ENCODE measurements at regions not wholly inside any gene's neighbourhood (a gene's known extent, or its start where the extent isn't known, plus 50 kb on each side); places are given as distances from the start of the nearest gene placed in this dataset.
"Not testable (repeated sequence)": the region's sequence is repeated elsewhere in the genome, so short reads cannot be mapped to it uniquely, and the experiment has no call there.

DNA sequence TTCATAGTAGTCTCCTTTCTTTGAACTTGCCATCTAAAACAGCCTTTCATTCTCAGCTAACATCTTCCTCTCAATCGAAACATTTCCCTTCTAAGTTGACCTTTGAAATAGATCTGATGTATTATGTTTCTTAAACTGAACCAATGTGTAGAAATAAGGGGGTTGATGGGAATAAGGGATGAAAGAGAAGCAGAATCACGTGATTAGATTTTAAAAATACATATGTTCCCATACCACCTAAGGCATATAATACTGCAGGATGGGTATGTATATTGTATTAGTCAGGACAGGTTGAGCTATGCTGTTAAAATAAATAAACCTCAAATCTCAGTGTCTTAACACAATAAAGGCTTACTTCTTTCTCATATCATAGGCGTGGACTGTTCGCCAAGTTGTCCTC, 207.5 kb upstream of the SRD5A2 start:
- intact Hi-C loops (cut with micrococcal nuclease), result no loop called here
- Histone ChIP-seq H3K27me3 (ENCODE audit: control insufficient read depth, insufficient read depth, low read length) (peaks cover 2% of the 10 kb centered on the region), H3K9me3 (ENCODE audit: control insufficient read depth, insufficient read depth, low read length) (no peaks in the 10 kb centered on the region), H3K4me1 (ENCODE audit: control insufficient read depth, insufficient read depth, low read length) (no peaks in the 10 kb centered on the region), H3K36me3 (ENCODE audit: control insufficient read depth, insufficient read depth, low read length) (no peaks in the 10 kb centered on the region), H3K4me3 (ENCODE audit: low read length) (no peak overlapping the region), H3K27ac (ENCODE audit: low read length) (no peak overlapping the region)
- H3K4me1 Mint-ChIP-seq, result no peaks in the 10 kb centered on the region
- H3K9me3 Mint-ChIP-seq, result peaks cover 0 to 2% of the 10 kb centered on the region in 2 donors
- H3K27me3 Mint-ChIP-seq (ENCODE audit: low read depth in 2 of 2), result peaks cover 19 to 29% of the 10 kb centered on the region in 2 donors
- ATAC-seq (no peak), DNase-seq (no peak)
- no peaks in the 10 kb centered on the region for H3K36me3 Mint-ChIP-seq
- no peak overlapping the region for H3K4me3 Mint-ChIP-seq
- TF ChIP-seq, protein P1, sequence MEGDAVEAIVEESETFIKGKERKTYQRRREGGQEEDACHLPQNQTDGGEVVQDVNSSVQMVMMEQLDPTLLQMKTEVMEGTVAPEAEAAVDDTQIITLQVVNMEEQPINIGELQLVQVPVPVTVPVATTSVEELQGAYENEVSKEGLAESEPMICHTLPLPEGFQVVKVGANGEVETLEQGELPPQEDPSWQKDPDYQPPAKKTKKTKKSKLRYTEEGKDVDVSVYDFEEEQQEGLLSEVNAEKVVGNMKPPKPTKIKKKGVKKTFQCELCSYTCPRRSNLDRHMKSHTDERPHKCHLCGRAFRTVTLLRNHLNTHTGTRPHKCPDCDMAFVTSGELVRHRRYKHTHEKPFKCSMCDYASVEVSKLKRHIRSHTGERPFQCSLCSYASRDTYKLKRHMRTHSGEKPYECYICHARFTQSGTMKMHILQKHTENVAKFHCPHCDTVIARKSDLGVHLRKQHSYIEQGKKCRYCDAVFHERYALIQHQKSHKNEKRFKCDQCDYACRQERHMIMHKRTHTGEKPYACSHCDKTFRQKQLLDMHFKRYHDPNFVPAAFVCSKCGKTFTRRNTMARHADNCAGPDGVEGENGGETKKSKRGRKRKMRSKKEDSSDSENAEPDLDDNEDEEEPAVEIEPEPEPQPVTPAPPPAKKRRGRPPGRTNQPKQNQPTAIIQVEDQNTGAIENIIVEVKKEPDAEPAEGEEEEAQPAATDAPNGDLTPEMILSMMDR (IDR thresholded peaks at IDR 0.05), result no peak
- no peak overlapping the region for H3K27ac Mint-ChIP-seq
- 96% methylated on average over 2 of the region's 4 CpGs for WGBS (ENCODE audit: insufficient coverage)

DNA sequence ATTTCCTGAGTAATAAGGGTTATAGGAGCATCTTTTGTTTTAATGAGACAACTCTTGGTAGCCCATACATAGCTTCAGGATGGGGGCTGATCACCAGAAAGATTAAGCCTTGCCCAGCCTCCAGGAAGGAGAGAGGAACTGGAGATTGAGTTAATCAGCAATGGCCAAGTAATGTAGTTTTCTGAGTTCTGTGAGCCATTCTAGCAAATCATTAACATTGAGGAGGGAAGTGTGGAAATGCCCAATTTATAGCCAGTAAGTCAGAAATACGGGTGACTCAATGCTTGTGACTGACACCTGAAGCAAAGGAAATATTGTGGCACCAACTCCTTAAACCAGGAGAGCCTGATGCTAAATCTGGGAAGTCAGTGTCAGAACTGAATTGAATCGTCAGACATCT, 205.1 kb upstream of the SRD5A2 start:
- Mint-ChIP-seq H3K4me3 (no peak overlapping the region), H3K9me3 (peaks cover 3 to 6% of the 10 kb centered on the region in 2 donors), H3K27me3 (ENCODE audit: low read depth in 2 of 2) (peaks cover 17 to 38% of the 10 kb centered on the region in 2 donors), H3K36me3 (no peaks in the 10 kb centered on the region), H3K4me1 (no peaks in the 10 kb centered on the region), H3K27ac (no peak overlapping the region)
- TF ChIP-seq, protein P1 (IDR thresholded peaks at IDR 0.05), result no peak
- Histone ChIP-seq H3K4me1 (ENCODE audit: control insufficient read depth, insufficient read depth, low read length) (no peaks in the 10 kb centered on the region), H3K27me3 (ENCODE audit: control insufficient read depth, insufficient read depth, low read length) (peaks cover 2% of the 10 kb centered on the region), H3K36me3 (ENCODE audit: control insufficient read depth, insufficient read depth, low read length) (no peaks in the 10 kb centered on the region), H3K9me3 (ENCODE audit: control insufficient read depth, insufficient read depth, low read length) (no peaks in the 10 kb centered on the region), H3K4me3 (ENCODE audit: low read length) (no peak overlapping the region), H3K27ac (ENCODE audit: low read length) (no peak overlapping the region)
- intact Hi-C loops (cut with micrococcal nuclease), result no loop called here
- DNase-seq (no peak), ATAC-seq (no peak)
- 53% methylated on average over 1 of the region's 2 CpGs for WGBS (ENCODE audit: insufficient coverage)

DNA sequence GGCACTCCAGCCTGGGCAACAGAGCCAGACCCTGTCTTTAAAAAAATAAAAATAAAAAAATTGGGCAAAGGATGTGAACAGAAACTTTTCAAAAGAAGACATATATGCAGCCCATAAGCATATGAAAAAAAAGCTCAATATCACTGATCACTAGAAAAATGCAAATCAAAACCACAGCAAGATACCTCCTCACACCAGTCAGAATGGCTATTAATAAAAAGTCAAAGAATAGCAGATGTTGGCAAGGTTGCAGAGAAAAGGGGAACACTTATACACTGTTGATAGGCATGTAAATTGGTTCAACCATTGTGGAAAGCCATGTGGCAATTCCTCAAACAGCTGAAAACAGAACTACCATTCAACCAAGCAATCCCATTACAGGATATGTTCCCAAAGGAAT, 204.1 kb upstream of the SRD5A2 start:
- no peak overlapping the region for H3K27ac ChIP-seq (ENCODE audit: low read length)
- TF ChIP-seq, protein P1 (IDR thresholded peaks at IDR 0.05), result no peak
- intact Hi-C loops (cut with micrococcal nuclease), result no loop called here
- H3K36me3 ChIP-seq (ENCODE audit: control insufficient read depth, insufficient read depth, low read length), result no peaks in the 10 kb centered on the region
- peaks cover 24 to 41% of the 10 kb centered on the region in 2 donors for H3K27me3 Mint-ChIP-seq (ENCODE audit: low read depth in 2 of 2)
- H3K4me3 ChIP-seq (ENCODE audit: low read length), result no peak overlapping the region
- peaks cover 2% of the 10 kb centered on the region for H3K27me3 ChIP-seq (ENCODE audit: control insufficient read depth, insufficient read depth, low read length)
- ATAC-seq, result no peak
- H3K4me1 ChIP-seq (ENCODE audit: control insufficient read depth, insufficient read depth, low read length), result no peaks in the 10 kb centered on the region
- no peak overlapping the region for H3K4me3 Mint-ChIP-seq
- no peaks in the 10 kb centered on the region for H3K36me3 Mint-ChIP-seq
- DNase-seq, result no peak
- H3K27ac Mint-ChIP-seq, result no peak overlapping the region
- no peaks in the 10 kb centered on the region for H3K9me3 ChIP-seq (ENCODE audit: control insufficient read depth, insufficient read depth, low read length)
- no peaks in the 10 kb centered on the region for H3K4me1 Mint-ChIP-seq
- peaks cover 7 to 9% of the 10 kb centered on the region in 2 donors for H3K9me3 Mint-ChIP-seq

DNA sequence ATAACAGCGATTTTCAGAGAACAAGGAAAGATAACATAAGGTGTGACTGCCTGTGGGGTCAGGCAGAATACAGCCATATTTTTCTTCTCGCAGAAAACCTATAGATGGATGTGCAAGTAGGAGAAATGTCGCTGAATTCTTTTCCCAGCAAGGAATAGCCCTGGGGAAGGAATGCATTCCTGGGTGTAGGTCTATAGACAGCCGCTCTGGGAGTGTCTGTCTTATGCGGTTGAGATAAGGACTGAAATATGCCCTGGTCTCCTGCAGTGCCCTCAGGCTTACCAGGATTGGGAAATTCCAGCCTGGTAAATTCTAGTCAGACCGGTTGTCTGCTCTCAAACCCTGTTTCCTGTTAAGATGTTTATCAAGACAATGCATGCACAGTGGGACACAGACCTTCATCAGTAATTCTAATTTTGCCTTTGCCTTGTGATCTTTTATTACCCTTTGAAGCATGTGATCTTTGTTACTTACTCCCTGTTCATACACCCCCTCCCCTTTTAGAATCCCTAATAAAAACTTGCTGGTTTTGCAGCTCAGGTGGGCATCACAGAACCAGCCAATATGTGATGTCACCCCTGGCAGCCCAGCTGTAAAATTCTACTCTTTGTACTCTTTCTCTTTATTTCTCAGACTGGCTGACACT, 202.8 kb upstream of the SRD5A2 start:
- intact Hi-C loops (cut with micrococcal nuclease); H3K27ac ChIP-seq (ENCODE audit: low read length); H3K9me3 ChIP-seq (ENCODE audit: control insufficient read depth, insufficient read depth, low read length); H3K4me1 Mint-ChIP-seq; H3K27ac Mint-ChIP-seq; H3K36me3 Mint-ChIP-seq; ATAC-seq; H3K9me3 Mint-ChIP-seq; H3K4me1 ChIP-seq (ENCODE audit: control insufficient read depth, insufficient read depth, low read length); H3K36me3 ChIP-seq (ENCODE audit: control insufficient read depth, insufficient read depth, low read length); DNase-seq; H3K27me3 ChIP-seq (ENCODE audit: control insufficient read depth, insufficient read depth, low read length); H3K4me3 Mint-ChIP-seq; H3K4me3 ChIP-seq (ENCODE audit: low read length): not testable (repeated sequence)
- H3K27me3 Mint-ChIP-seq (ENCODE audit: low read depth in 2 of 2), result peaks cover 21 to 48% of the 10 kb centered on the region in 2 donors
- 81% methylated on average over 6 of the region's 6 CpGs for WGBS (ENCODE audit: insufficient coverage)

All from natural killer cell (primary cell).